GM18507 (cell line): ENCODE measurements at regions not wholly inside any gene's neighbourhood (a gene's known extent, or its start where the extent isn't known, plus 50 kb on each side); places are given as distances from the start of the nearest gene placed in this dataset.
"Not testable (repeated sequence)": the region's sequence is repeated elsewhere in the genome, so short reads cannot be mapped to it uniquely, and the experiment has no call there.

Experiments used
- DNase-seq: peaks from one replicate; pipeline ENCODE4 v3.0.0; 2011; ENCODE audit warnings: low read depth; ENCODE audit not compliant: insufficient read length; ENCODE audit errors: extremely low spot score
- FAIRE-seq: peaks from 2 replicates; lab custom pipeline; 2011; peaks lifted over from hg19 to GRCh38; lab: Jason Lieb, UNC

DNA sequence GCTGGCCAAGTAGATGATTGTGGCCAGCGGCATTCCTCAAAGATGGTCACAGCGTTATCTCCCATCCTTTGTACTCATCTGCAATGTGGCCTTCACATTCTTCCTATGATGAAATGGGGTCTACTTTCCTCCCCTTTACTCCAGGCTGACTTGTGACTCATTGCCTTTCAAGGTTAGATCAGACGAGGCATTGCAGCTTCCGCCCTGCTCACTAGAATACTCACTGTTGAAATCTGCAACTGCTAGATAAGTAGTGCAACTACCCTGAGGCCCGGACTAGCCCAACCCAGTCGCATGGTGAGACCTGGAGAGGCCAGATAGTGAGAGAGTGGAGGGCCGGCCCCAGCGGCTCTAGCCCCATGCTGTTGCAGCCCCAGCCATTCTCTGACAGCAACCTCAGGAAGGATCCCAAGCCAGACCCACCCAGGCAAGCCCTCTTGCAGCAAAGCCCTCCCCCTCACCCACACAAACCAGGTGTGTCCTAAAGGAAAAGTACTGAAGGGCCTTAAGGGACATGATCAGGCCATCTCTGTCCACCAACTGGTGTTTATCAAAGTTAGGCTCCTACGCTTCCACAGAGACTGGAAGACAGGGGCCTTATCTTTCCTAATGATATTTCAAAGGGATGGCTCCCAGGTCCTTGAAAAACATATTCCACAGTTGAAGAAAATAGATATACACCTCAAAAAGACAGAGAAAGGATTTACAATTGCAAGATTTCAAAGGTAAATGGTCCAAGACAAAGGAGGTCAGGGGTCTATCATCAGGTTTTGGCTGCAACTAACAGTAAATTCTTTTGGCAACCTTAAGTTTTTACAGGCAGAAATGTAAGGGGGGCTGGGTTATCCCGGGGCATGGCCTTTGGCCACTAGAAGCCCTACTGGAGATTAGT, 107.2 kb upstream of the TRIM24 start:
- FAIRE-seq (no peak), DNase-seq (no peak)

DNA sequence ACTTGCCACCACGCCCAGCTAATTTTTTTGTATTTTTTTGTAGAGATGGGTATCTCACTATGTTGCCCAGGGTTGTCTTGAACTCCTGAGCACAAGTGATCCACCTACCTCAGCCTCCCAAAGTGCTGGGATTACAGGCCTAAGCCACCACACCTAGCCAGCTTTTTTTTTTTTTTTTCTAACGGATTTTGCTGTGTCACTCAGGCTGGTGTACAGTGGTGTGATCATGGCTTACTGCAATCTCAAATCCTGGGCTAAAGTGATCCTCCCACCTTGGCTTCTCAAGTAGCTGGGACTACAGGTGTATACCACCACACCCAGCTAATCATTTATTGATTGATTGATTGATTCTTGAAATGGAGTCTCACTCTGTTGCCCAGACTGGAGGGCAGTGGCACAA, 106.0 kb upstream of the TRIM24 start:
- no peak for DNase-seq
- no peak for FAIRE-seq

DNA sequence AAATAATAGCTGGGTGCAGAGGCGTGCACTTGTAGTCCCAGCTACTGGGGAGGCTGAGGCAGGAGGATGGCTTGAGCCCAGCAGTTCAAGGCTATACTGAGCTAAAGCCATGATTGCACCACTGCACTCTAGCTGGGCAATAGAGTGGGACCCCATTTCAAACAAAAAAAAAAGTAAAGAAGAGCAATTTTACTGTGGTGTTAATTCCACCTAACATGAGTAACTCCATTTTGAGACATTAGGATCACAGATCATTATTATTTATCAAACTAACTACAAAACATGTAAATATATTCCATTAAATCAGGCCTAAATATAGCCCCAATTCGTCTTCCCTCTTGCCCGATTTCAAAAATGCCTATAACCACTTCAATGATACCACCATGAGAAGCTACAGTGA, 104.8 kb upstream of the TRIM24 start:
- no peak for FAIRE-seq
- DNase-seq: no peak

DNA sequence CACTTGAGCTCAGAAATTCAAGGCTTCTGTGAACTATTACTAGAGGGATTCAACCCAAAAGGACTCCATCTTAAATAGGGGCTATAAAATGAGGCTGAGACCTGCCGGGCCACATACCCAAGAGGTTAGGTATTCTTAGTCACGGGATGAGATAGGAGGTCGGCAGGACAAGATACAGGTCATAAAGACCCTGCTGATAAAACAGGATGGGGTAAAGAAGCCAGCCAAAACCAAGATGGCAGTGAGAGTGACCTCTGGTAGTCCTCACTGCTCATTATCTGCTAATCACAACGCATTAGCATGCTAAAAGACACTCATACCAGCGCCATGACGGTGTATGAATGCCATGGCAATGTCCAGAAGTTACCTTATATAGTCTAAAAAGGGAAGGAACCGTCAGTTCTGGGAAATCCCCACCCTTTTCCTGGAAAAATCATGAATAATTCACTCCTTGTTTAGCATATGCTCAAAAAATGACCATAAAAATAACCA, 101.2 kb upstream of the TRIM24 start:
- no peak for DNase-seq
- FAIRE-seq: no peak

DNA sequence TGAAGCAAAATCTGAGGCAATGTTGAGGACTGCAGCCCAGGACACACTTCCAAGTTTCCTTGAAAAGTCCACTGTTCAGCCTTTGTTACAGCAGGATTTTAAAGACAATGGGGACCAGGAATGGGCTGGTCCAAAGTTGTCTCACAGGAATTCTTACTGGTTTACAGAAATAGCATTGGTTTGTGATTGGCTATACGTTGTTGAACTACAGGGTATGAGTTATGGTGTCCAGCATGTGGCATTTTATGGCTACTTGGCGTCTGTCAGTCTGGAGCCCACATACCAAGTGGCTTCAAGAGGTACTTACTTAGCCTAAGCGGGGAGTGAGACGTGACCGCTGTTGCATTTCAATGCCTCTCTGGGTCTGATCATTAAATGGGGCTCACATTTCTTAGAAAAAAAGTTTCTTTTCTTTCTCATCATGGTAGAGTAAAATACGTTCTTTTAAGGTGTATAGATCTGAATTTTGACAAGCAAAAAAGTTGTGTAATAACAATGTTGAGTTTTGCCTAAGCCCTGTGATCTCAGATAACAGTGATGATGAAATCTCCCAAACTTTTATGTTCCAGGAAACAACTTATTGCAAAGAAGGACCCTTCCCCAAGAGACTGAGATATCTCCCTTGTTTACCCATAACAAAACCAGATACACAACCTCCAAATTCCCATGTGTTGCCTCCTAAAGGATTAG, 100.0 kb upstream of the TRIM24 start:
- DNase-seq: no peak
- FAIRE-seq: no peak

DNA sequence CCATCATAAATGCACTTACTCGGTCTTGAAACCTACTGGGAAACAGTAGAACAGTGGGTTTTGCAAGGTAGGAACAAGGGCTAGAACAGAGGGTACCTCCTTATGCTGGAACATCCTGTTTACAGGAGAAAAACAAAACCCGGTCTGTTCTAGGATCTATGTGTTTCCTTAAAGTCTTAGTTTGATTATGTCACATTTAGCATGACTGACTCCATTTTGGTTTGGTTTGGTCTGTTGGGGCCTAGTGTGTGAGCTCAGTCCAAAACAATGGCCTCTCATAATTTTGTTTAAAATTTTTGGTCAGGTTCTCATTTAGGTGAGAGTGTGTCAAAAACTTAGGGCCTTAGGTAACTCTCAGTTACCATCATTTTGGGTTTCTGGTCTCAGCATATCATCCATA, 96.3 kb upstream of the TRIM24 start:
- FAIRE-seq (no peak), DNase-seq (no peak)

DNA sequence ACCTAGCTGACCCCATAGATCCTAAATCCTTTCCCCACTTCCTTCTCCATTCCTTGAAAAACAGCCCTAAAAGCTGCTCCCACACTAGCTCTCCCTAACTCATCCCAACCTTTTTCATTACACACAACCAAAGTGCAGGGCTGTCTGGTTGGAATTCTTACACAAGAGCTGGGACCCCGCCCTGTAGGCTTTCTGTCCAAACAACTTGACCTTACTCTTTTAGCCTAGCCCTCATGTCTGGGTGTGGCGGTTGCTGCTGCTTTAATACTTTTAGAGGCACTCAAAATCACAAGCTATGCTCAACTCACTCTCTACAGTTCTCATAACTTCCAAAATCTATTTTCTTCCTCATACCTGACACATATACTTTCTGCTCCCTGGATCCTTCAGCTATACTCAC, 93.9 kb upstream of the TRIM24 start:
- DNase-seq, FAIRE-seq: not testable (repeated sequence)

DNA sequence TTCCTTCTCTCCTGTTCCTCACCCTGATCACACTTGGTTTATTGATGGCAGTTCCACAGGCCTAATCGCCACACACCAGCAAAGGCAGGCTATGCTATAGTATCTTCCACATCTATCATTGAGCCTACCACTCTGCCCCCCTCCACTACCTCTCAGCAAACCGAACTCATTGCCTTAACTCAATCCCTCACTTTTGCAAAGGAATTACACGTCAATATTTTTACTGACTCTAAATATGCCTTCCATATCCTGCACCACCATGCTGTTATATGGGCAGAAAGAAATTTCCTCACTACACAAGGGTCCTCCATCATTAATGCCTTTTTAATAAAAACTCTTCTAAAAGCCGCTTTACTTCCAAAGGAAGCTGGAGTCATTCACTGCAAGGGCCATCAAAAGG, 93.4 kb upstream of the TRIM24 start:
- FAIRE-seq, DNase-seq: not testable (repeated sequence)

DNA sequence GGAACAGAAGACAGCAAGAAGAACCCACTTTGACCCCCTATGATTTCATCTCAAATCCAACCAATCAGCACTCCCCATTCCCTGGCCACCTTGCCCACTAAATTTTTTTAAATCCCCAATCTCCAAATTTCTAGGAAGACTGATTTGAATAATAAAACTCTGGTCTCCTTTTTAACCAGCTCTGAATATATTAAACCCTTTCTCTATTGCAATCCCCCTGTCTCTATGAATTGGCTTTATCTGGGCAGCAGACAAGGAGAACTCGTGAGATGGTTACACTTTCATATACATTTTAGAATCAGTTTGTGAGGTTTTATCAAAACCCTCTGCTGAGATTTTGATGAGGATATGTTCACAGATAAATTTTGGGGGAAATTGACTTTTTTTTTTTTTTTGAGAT, 90.3 kb upstream of the TRIM24 start:
- DNase-seq (no peak), FAIRE-seq (no peak)

DNA sequence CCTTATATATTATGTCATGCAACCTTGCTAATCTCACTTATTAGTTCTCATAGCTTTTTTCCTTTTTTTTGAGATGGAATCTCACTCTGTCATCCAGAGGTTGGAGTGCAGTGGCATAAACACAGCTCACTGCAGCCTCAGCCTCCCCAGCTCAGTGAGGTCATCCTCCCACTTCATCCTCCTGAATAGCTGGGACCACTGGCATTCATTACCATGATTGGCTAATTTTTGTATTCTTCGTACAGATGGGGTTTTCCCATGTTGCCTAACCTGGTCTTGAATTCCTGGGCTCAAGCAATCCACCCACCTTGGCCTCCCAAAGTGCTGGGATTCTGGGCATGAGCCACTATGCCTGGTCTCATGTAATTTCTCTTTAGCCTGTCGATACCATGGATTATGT, 89.1 kb upstream of the TRIM24 start:
- FAIRE-seq: no peak
- no peak for DNase-seq

DNA sequence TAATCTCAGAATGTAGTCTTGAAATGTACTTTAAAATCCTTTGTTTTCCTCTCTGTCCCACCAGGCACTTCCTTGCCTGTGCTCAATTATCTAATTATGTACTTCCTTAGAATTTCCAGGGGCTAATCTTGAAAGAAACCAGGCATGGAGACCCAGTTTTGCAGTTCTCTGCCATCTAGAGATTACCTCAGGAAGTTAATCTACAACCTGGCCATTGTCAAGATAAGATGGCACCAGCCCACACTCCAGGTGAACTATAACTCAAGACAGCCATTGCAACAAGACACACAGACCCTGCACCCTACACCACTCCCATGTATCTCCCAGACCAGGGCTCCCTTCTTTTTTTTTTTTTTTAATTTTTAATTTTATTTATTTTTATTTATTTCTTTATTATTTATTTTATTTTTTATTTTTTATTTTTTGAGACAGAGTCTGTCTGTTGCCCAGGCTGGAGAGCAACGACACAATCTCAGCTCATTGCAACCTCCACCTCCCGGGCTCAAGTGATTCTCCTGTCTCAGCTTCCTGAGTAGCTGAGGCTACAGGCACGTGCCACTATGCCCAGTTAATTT, 85.9 kb upstream of the TRIM24 start:
- DNase-seq (no peak), FAIRE-seq (no peak)

DNA sequence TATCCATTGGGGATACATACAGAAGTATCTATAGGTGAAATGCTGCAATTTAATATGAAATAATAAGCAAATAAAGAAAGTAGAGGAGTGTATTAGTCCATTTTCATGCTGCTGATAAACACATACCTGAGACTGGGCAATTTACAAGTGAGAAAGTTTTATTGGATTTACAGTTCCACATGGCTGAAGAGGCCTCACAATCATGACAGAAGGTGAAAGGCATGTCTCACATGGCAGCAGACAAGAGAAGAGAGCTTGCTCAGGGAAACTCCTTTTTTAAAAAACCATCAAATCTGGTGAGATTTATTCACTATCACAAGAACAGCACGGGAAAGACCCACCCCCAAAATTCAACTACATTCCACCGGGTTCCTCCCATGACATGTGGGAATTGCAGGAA, 82.8 kb upstream of the TRIM24 start:
- DNase-seq (no peak), FAIRE-seq (no peak)

DNA sequence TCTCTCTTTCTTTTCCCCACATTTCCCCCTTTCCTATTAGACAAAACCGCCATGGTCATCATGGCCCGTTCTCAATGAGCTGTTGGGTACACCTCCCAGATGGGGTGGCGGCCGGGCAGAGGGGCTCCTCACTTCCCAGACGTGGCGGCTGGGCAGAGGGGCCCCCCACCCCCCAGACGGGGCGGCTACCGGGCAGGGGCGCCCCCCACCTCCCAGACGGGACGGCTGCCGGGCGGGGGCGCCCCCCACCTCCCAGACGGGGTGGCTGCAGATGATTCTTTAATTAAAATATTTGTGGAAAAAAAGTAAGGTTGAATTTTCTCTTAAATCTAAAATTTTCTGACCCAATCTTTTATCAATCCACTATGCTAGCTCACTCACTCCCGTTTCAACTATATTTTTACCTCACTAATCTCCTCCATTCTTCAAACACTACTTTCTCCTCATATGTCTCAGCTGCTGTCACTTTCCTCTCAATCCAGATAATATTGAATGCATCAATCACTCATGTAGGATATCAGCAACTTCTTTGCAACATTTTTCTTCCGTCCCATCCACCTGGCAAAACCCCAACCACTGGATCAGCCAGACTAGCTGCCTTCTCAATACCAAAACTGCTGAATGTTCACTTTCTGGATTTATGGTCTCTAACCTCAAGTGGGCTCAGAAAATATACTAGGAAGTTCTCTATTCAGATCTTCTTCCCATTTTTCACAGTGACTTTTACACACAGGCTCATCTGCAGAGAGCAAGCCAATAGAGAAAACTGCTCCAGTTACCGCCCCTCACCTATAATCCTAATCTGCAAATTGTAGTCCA, 81.1 kb upstream of the TRIM24 start:
- no peak for DNase-seq
- no peak for FAIRE-seq

DNA sequence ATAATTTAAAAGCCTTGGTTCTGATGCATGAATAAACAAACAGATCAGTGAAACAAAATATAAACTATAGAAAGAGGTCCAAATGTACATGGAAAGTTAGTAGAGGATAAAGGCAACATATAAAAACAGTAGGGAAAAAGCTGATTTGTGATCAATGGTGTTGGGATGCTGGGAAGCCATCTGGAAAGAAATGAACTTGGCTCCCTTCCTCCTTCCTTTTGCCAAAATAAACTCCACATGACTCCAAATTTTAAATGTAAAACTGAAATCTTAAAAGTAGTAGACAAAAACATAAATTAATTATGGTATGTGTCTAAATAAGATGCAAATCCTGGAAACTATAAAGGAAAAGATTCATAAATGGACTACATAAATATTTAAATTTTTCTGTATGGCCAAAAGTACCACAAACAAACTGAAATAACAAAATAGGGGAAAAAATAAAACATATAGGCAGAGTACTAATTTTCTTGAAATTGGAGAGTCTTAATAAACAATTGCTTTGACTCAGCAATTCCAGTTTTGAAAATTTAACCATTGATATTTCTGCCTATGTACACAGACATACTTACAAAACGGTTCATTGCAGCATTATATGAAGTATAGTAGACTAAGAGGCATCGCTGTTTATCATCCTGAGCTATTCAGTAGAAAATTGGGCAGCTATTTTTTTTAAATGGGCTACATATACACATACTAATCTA, 77.0 kb upstream of the TRIM24 start:
- DNase-seq (no peak), FAIRE-seq (no peak)

DNA sequence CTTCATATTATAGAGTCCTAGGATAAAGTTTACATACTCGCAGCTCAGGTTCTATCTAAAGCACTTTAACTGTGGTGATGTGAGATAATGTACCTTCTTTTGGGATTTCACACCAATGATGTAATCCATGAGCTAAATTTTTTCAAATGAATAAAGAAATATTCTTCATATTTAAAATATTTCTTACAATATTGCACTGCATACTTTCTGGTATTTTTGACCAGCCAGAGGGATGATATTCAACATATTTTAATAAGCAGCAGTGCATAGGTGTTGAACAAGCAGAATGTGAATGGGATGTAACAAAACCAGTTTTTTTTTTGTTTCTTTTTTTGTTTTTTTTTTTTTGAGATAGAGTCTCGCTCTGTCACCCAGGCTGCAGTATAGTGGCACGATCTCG, 73.2 kb upstream of the TRIM24 start:
- FAIRE-seq (no peak), DNase-seq (no peak)

DNA sequence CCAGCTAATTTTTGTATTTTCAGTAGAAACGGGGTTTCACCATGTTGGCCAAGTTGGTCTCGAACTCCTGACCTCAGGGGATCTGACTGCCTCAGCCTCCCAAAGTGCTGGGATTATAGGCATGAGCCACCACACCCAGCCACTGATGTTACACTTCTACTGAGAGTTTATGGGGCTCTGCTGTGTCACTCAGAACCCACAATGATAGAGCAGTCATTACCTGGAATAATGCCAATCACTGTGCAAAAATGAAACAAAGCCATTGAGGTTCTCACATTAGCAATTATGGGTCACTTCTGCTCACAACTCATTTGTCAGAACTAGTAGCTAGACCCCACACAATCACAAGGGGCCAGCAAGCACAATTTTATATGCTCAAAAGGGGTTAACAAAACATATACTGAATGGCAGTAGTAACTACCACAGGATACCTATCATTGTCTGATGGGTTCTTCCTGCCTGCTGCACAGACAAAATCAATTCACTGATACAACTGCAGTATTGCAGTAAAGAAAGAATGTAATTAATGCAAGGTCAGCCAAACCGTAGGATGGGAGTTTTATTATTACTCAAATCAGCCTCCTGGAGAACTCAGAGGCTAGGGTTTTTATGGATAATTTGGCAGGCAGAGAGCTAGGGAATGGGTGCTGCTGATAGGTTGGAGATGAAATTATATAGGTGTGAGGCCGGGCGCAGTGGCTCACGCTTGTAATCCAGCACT, 72.1 kb upstream of the TRIM24 start:
- no peak for FAIRE-seq

DNA sequence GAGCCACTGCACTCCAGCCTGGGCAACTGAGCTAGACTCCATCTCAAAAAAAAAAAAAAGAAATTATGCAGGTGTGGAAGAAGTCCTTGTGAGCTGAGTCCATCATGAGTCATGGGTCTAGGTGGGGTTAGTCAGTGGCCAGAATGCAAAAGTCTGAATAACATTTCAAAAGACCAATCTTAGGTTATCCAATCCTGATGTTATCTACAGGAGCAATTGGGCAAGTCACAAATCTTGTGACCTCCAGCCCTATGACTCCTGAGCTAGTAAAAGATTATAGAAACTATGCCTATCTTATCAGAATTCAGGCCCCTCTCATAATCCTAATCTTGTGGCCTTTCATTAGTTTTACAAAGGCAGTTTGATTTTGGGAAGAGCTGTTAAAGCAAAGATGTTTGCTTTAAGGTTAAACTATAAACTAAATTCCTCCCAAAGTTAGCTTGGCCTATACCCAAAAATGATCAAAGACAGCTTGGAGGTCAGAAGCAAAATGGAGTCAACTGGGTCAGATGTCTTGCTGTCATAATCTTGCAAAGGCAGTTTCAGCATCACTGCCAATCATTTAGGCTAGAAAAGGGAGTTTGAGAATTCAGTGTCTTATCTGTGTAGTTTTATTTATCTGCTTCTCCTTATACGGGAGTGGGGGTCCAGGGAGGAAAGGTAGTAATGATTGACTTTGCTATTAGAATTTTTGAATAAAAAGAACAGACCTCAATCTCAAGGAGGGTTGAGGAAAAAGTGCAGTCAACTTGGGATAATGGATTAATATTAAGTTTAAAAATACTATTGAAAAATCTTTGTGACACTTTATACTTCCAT, 71.2 kb upstream of the TRIM24 start:
- no peak for DNase-seq
- FAIRE-seq: no peak

More for the DNA sequence above, 72.1 kb upstream of the TRIM24 start:
- DNase-seq: no peak

DNA sequence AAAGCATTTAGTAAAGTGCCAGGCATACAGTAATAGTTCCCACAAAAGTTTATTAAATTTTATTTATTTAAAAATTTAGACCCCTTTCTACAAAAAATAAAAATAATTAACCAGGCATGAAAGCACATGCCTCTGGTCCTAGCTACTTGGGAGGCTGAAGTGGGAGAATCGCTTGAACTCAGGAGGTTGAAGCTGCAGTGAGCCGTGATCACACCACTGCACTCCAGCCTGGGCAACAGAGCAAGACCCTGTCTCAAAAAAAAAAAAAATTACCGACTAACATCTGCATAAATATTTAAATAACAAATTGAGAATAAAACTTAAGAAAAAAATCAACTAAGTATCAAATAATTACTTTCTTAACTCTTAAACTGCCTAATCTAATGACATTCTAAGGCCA, 64.3 kb upstream of the TRIM24 start:
- DNase-seq (no peak), FAIRE-seq (no peak)
